ENCODE measurements at regions not wholly inside any gene's neighbourhood (a gene's known extent, or its start where the extent isn't known, plus 50 kb on each side); places are given as distances from the start of the nearest gene placed in this dataset.

GRCh38 chr5:5767286-5767928 lies 344.9 kb downstream of the ICE1 start:
- no peak for FAIRE-seq
- H3K9me1 ChIP-seq (ENCODE audit: control insufficient read depth, extremely low read depth, insufficient read depth, low read length), result no peaks in the 10 kb centered on the region

GRCh38 chr5:5765066-5765850 lies 342.8 kb downstream of the ICE1 start:
- Histone ChIP-seq H3K4me2 (ENCODE audit: control insufficient read depth, extremely low read depth, insufficient read depth, low read depth, low read length) (no peak overlapping the region), H3K4me1 (ENCODE audit: control insufficient read depth, extremely low read depth, insufficient read depth, low read length) (no peaks in the 10 kb centered on the region), H3K4me3 (ENCODE audit: control insufficient read depth in 2 of 3, extremely low read depth in 1 of 3, insufficient read depth in 2 of 3, low read depth in 1 of 3, low read length in 3 of 3) (no peak overlapping the region), H3K36me3 (ENCODE audit: control insufficient read depth in 2 of 2, extremely low read depth in 1 of 2, insufficient read depth in 2 of 2, low read length in 2 of 2) (no peaks in the 10 kb centered on the region), H3K79me2 (ENCODE audit: control insufficient read depth, insufficient read depth, low read length) (no peaks in the 10 kb centered on the region), H3K9me1 (ENCODE audit: control insufficient read depth, extremely low read depth, insufficient read depth, low read length) (no peaks in the 10 kb centered on the region), H3K9ac (ENCODE audit: control insufficient read depth, extremely low read depth, insufficient read depth, low read length) (no peak overlapping the region), H3K27me3 (ENCODE audit: control insufficient read depth, extremely low read depth, insufficient read depth, low read length) (no peaks in the 10 kb centered on the region), H4K20me1 (ENCODE audit: control insufficient read depth, extremely low read depth, insufficient read depth, low read length) (no peaks in the 10 kb centered on the region), H3K9me3 (ENCODE audit: control insufficient read depth, low read depth, low read length) (no peaks in the 10 kb centered on the region), H2AFZ (ENCODE audit: control insufficient read depth, low read length) (no peak overlapping the region), H3K27ac (ENCODE audit: control insufficient read depth, insufficient read depth, low read length) (no peak overlapping the region)
- FAIRE-seq, result no peak
- dilution Hi-C loops (cut with MboI; ENCODE audit: extremely low pct_ligation_motif_present, low sequenced_read_pairs), result no loop called here
- no peak for DNase-seq (ENCODE audit: low read depth, low spot score)
- no peak for TF ChIP-seq EZH2 (IDR thresholded peaks at IDR 0.05; ENCODE audit: low read length)
- no peak for TF ChIP-seq CTCF (optimal IDR thresholded peaks at IDR 0.05 in 1 of 3, IDR thresholded peaks at IDR 0.05 in 1 of 3, conservative IDR thresholded peaks at IDR 0.05 in 1 of 3; ENCODE audit: extremely low read depth in 1 of 3, insufficient read depth in 2 of 3, low read length in 3 of 3)

More at GRCh38 chr5:5767286-5767928, 344.9 kb downstream of the ICE1 start:
- H3K4me1 ChIP-seq (ENCODE audit: control insufficient read depth, extremely low read depth, insufficient read depth, low read length), result no peaks in the 10 kb centered on the region
- H2AFZ ChIP-seq (ENCODE audit: control insufficient read depth, low read length), result no peak overlapping the region
- TF ChIP-seq CTCF (optimal IDR thresholded peaks at IDR 0.05 in 1 of 3, IDR thresholded peaks at IDR 0.05 in 1 of 3, conservative IDR thresholded peaks at IDR 0.05 in 1 of 3; ENCODE audit: extremely low read depth in 1 of 3, insufficient read depth in 2 of 3, low read length in 3 of 3) (no peak), EZH2 (IDR thresholded peaks at IDR 0.05; ENCODE audit: low read length) (no peak)
- H3K36me3 ChIP-seq (ENCODE audit: control insufficient read depth in 2 of 2, extremely low read depth in 1 of 2, insufficient read depth in 2 of 2, low read length in 2 of 2), result no peaks in the 10 kb centered on the region
- no peak overlapping the region for H3K9ac ChIP-seq (ENCODE audit: control insufficient read depth, extremely low read depth, insufficient read depth, low read length)
- H4K20me1 ChIP-seq (ENCODE audit: control insufficient read depth, extremely low read depth, insufficient read depth, low read length), result no peaks in the 10 kb centered on the region
- no peak overlapping the region for H3K27ac ChIP-seq (ENCODE audit: control insufficient read depth, insufficient read depth, low read length)
- H3K4me3 ChIP-seq (ENCODE audit: control insufficient read depth in 2 of 3, extremely low read depth in 1 of 3, insufficient read depth in 2 of 3, low read depth in 1 of 3, low read length in 3 of 3), result no peak overlapping the region
- no peak for DNase-seq (ENCODE audit: low read depth, low spot score)
- no peaks in the 10 kb centered on the region for H3K27me3 ChIP-seq (ENCODE audit: control insufficient read depth, extremely low read depth, insufficient read depth, low read length)
- no peaks in the 10 kb centered on the region for H3K79me2 ChIP-seq (ENCODE audit: control insufficient read depth, insufficient read depth, low read length)
- no peaks in the 10 kb centered on the region for H3K9me3 ChIP-seq (ENCODE audit: control insufficient read depth, low read depth, low read length)
- dilution Hi-C loops (cut with MboI; ENCODE audit: extremely low pct_ligation_motif_present, low sequenced_read_pairs), result no loop called here
- no peak overlapping the region for H3K4me2 ChIP-seq (ENCODE audit: control insufficient read depth, extremely low read depth, insufficient read depth, low read depth, low read length)

Measured in keratinocyte (primary cell).